GM13977 (cell line): ENCODE measurements at regions not wholly inside any gene's neighbourhood (a gene's known extent, or its start where the extent isn't known, plus 50 kb on each side); places are given as distances from the start of the nearest gene placed in this dataset.

ENCODE experiments used
- DNase-seq: peaks from one replicate; pipeline ENCODE4 v3.0.0; 2012; ENCODE audit warnings: low spot score
- CTCF ChIP-seq: IDR thresholded peaks from 2 replicates; pipeline ENCODE4 v1.5.1; 2012; ENCODE audit warnings: mild to moderate bottlenecking, control low read depth; ENCODE audit not compliant: insufficient read depth; ENCODE audit errors: extremely low read depth, missing control alignments
- in situ Hi-C: fragments of 300-500 bp; cut with MboI; formaldehyde crosslinking; loops from one replicate; pipeline ENCODE4 v1.12.0; 2022; ENCODE audit warnings: low sequenced_read_pairs, low pct_unique_long_range_greater_than_20kb, mixed read lengths, inconsistent platforms; ENCODE audit not compliant: unreplicated experiment

DNA sequence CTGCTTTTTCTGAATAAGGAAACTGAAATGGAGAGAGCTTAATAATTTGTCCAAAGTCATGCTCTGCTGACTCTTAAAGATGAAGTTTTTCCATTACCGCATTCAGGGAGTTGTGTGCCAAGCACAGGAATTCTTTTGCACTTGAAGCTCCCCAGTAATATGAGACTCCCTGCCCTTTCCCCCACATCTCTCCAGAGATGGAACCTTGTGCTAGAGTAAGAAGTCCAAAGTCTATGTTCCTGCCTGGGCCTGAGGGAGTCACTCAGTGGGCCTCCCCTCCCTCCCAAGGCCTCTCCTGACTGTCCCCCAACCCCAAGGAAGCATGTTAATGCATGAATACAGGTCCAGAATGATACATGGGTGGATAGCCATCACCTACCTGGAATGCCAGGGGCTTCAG lies 173.3 kb upstream of the SEMA6A start:
- no peak for DNase-seq
- in situ Hi-C loops = no loop called here
- no peak for TF ChIP-seq CTCF

- no peak for DNase-seq
- no peak for TF ChIP-seq CTCF
- in situ Hi-C loops = no loop called here
Observed at GRCh38 chr5:116746668-116747067, 172.0 kb upstream of the SEMA6A start.

- in situ Hi-C loops = no loop called here
- TF ChIP-seq CTCF = no peak
- DNase-seq = no peak
Observed at GRCh38 chr5:116740771-116741170, 166.1 kb upstream of the SEMA6A start.

DNA sequence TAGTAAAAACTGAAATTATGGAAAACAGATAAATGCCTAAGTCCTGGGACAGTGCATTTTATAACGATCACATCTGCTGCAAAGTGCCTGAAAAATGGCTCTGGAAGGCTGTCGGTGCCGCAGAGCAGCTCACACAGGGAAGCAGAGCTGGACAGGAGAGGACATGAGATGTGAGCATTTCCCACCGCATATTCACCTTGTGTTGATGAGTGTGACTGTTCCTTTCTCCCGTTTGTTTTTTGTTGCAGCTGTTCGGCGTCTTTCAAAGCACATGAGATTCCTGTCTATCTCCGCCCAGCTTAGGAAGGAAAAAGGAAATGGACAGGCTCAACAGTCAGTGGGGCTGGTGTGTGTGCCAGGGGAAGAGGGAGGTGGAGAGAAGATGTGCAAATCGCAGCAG lies 164.9 kb upstream of the SEMA6A start:
- in situ Hi-C loops = no loop called here

DNA sequence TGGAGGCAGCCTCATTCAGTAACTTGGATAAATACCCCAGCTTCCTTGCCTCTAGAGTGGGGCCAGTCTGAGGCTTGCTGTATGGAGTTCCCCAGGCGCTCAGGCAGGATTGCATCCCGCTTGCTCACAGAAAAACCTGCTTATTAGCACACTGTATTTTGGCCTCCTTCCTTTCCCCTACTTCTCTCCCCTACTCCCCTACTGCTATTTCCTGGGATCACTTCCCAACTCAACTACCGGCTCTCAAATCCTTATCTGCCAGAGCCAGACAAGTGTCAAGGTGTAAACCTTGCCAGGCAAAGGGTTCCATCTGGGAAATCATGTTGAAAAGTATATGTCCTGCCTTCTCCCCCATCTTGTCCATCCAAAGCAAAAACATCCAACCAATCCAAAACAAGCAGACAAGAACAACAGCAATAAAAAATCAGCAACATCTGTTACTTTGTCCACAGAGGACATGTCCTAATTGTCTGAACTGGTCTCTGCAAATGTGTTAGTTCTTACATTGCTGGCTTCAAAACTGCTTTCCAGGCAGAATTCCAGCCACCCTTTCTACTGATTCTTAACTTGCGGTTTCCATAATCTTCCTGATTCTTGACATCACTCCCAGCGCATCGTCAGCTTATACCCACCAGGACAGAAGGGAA lies 164.1 kb upstream of the SEMA6A start:
- in situ Hi-C loops = no loop called here
- DNase-seq = no peak
- no peak for TF ChIP-seq CTCF

More for the DNA sequence above, 164.9 kb upstream of the SEMA6A start:
- TF ChIP-seq CTCF = no peak
- DNase-seq = no peak

- TF ChIP-seq CTCF = no peak
- in situ Hi-C loops = no loop called here
- no peak for DNase-seq
Observed at GRCh38 chr5:116738239-116738614, 163.6 kb upstream of the SEMA6A start.

GRCh38 chr5:116736671-116737070 lies 162.0 kb upstream of the SEMA6A start:
- no peak for DNase-seq
- TF ChIP-seq CTCF = no peak
- in situ Hi-C loops = no loop called here
